H54 (cell line): ENCODE measurements at regions not wholly inside any gene's neighbourhood (a gene's known extent, or its start where the extent isn't known, plus 50 kb on each side); places are given as distances from the start of the nearest gene placed in this dataset.
"Not testable (repeated sequence)": the region's sequence is repeated elsewhere in the genome, so short reads cannot be mapped to it uniquely, and the experiment has no call there.

ENCODE experiments used
- DNase-seq: peaks from one replicate; pipeline ENCODE4 v3.0.0; 2011; ENCODE audit warnings: low spot score, mixed read lengths; ENCODE audit not compliant: insufficient read length
- FAIRE-seq: peaks from 3 replicates; lab custom pipeline; 2011; peaks lifted over from hg19 to GRCh38; lab: Jason Lieb, UNC
- POLR2A ChIP-seq: IDR thresholded peaks from 2 replicates; pipeline ENCODE4 v1.6.1; 2011; ENCODE audit warnings: low read depth, mild to moderate bottlenecking, low read length

GRCh38 chrX:25819879-25820278 is 318.3 kb upstream of the MAGEB18 start:
- TF ChIP-seq POLR2A: no peak
- DNase-seq (no peak), FAIRE-seq (no peak)

DNA sequence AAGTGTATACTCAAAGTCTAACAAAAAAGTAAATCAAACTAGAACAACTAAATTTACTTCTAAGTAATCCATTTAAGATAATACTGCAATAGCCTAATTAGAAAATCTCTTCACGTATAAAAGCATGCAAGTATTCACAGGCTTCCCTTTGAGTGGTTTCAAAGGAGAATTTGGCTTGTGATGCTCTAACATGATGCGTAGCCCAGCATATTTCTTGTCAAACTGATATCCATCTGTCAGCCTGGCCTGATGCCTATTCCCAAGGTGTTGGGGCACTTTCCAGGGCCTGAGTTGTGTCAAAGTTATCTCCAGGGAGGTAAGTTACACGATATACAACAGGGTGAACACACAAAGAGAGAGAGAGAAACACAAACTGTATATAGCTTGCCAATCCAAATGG is 287.0 kb upstream of the MAGEB18 start:
- TF ChIP-seq POLR2A: no peak
- DNase-seq: no peak
- no peak for FAIRE-seq

DNA sequence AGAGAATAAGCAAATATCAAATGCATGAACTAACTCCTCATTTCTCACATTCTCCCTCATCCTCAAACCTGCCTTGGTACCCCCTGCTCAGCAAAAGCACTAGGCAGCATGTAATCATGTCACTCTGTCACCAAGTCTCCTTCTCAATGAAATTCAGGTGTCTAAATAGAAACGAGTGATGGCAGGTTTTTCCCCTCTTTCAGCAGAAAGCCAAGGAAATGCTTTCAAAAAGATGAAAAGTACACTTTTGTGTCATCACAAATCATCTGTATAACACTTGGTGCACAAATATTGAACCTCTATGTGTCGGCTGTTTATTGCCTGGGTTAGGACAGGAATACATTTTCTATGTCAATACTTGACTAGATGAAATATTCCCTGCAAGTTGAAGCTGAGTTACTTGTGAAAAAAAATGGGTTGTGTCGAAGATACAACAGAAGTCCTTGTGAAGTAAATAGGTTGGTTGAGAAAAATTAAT is 285.1 kb upstream of the MAGEB18 start:
- no peak for DNase-seq
- no peak for FAIRE-seq
- no peak for TF ChIP-seq POLR2A

GRCh38 chrX:25858273-25858880 is 279.8 kb upstream of the MAGEB18 start:
- DNase-seq: no peak
- no peak for FAIRE-seq
- TF ChIP-seq POLR2A: no peak

DNA sequence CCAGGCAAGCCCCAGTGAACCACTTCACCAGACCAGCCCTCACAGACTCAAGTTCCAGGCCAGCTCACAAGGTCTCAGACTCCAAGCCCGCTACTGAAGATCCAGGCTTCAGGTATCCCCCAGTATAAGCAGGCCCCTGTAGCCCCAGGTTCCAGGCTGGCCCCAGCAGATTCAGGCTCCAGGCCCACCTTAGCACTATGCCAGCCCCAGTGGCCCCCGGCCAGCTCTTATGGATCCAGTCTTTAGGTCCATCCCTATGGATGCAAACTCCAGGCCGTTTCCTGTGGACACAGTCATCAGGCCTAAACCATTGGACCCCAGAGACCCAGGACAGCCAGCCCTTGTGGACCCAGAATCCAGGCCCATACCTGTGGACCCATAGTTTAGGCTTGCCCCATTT is 277.8 kb upstream of the MAGEB18 start:
- DNase-seq (no peak), FAIRE-seq (no peak)
- TF ChIP-seq POLR2A: no peak

GRCh38 chrX:25869761-25870160 is 268.4 kb upstream of the MAGEB18 start:
- DNase-seq: no peak
- no peak for FAIRE-seq
- no peak for TF ChIP-seq POLR2A

DNA sequence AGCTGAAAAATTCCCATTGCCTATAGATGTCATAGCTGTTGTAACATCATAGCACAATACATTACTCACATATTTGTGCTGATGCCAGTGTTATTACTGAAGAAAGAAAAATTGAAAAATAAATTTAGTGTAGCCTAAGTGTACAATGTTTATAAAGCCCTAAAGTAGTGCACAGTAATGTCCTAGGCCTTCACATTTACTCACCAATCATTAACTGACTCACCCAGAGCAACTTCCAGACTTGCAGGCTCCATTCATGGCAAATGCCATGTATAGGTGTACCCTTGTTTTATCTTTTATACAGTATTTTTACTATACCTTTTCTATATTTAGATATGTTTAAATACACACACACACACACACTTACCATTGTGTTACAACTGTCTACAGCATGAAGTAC is 265.4 kb upstream of the MAGEB18 start:
- FAIRE-seq: no peak
- DNase-seq: no peak
- TF ChIP-seq POLR2A: no peak

- no peak for TF ChIP-seq POLR2A
- FAIRE-seq: no peak
- DNase-seq: no peak
These were observed 264.9 kb upstream of the MAGEB18 start for GRCh38 chrX:25873196-25873595.

DNA sequence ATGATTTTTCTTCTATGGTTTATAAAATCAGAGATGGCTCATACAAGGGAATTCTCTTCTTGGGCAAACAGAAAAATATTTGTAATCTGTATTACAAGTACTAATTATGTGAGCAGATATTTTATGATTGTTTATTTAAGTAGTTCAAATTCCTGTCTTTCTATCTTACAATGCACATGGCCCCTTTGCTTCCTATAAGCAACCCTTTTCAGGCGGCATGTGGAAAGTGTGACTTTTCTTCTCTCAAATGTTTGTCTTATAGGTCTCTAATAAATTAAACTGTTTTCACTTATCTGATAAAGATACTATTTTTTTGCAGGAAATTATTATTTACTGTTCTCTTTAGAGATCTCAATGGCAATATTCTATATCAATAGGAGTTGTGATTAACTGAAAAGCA is 259.3 kb upstream of the MAGEB18 start:
- DNase-seq (no peak), FAIRE-seq (no peak)
- TF ChIP-seq POLR2A: no peak

DNA sequence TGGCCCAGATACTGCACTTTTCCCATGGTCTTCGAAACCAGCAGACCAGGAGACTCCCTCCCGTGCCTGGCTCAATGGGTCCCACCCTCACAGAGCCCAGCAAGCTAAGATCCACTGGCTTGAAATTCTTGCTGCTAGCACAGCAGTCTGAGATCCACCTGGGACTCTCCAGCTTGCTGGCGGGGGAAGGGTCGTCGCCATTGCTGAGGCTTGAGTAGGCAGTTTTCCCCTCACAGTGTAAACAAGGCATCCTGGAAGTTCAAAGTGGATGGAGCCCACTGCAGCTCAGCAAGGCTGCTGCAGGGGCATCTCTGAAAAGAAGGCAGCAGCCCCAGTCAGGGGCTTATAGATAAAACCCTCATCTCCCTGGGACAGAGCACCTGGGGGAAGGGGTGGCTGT is 255.6 kb upstream of the MAGEB18 start:
- DNase-seq, FAIRE-seq: not testable (repeated sequence)

DNA sequence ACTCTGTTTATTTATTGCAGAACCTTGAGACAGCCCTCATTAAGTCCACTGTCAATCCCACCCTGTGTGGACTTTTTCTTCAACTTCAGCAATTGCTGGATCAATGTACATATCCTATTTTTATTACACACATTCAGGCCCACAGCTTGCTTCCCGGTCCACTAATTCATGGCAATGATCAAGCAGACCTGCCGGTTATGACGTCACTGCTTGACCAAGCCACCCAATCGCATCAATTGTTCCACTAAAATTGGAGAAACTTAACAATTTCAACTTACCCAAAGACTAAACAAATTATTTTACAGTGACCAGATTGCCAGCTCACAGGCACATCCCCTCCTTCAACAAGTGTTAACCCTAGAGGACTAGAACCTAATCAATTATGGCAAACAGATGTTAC is 240.4 kb upstream of the MAGEB18 start:
- DNase-seq: no peak
- no peak for TF ChIP-seq POLR2A
- FAIRE-seq: no peak

- not testable (repeated sequence) for FAIRE-seq, DNase-seq
These were observed 232.4 kb upstream of the MAGEB18 start for GRCh38 chrX:25905728-25906127.

- DNase-seq (no peak), FAIRE-seq (no peak)
- TF ChIP-seq POLR2A: no peak
These were observed 212.2 kb upstream of the MAGEB18 start for GRCh38 chrX:25925946-25926345.

GRCh38 chrX:25928316-25928715 is 209.8 kb upstream of the MAGEB18 start:
- DNase-seq: no peak
- no peak for FAIRE-seq
- no peak for TF ChIP-seq POLR2A

DNA sequence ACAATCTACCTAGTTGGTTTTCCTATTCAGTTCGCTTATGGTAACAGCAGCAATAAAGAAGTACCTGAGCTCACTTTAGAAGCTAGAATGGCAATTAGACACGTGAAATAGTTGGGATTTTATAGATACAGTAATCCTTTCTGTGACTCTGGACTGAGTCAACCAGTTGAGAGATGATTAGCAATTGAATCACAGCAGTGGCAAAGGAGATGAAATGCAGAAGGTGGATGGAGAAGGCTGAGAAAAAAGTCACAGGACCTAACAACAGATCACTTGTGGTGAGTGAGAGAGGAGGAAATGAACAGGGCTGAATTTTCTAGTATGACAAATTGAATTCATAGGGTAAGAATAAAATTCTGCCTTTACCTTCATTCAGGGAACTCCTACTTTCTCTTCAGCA is 197.1 kb upstream of the MAGEB18 start:
- FAIRE-seq (no peak), DNase-seq (no peak)
- TF ChIP-seq POLR2A: no peak
